ENCODE measurements at regions not wholly inside any gene's neighbourhood (a gene's known extent, or its start where the extent isn't known, plus 50 kb on each side); places are given as distances from the start of the nearest gene placed in this dataset.

DNA sequence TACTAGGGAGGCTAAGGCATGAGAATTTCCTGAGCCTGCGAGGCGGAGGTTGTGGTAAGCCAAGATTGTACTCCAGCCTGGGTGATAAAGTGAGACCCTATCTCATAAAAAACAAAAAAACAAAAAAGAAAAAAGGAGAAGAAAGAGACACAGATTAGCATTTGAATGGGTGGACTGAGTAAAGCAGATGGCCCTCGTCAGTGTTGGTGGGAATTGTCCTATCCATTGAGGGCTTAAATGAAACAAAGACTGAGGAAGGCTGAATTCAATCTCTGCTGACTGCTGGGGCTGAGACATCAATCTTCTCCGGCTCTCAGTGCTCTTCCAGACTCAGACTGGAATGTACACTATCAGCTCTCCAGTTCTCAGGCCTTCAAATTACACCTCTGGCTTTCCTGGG is 136.8 kb downstream of the SLC7A11 start:
- H3K4me3 ChIP-seq = no peak overlapping the region
- no peaks in the 10 kb centered on the region for H3K4me1 ChIP-seq
- TF ChIP-seq EP300 (IDR thresholded peaks at IDR 0.05) (no peak), POLR2AphosphoS5 (IDR thresholded peaks at IDR 0.05) (no peak), POLR2A (IDR thresholded peaks at IDR 0.05) (no peak)
- TF ChIP-seq, protein P1, sequence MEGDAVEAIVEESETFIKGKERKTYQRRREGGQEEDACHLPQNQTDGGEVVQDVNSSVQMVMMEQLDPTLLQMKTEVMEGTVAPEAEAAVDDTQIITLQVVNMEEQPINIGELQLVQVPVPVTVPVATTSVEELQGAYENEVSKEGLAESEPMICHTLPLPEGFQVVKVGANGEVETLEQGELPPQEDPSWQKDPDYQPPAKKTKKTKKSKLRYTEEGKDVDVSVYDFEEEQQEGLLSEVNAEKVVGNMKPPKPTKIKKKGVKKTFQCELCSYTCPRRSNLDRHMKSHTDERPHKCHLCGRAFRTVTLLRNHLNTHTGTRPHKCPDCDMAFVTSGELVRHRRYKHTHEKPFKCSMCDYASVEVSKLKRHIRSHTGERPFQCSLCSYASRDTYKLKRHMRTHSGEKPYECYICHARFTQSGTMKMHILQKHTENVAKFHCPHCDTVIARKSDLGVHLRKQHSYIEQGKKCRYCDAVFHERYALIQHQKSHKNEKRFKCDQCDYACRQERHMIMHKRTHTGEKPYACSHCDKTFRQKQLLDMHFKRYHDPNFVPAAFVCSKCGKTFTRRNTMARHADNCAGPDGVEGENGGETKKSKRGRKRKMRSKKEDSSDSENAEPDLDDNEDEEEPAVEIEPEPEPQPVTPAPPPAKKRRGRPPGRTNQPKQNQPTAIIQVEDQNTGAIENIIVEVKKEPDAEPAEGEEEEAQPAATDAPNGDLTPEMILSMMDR (IDR thresholded peaks at IDR 0.05) = no peak
- no peak overlapping the region for H3K27ac ChIP-seq
- no peaks in the 10 kb centered on the region for H3K36me3 ChIP-seq
- no peaks in the 10 kb centered on the region for H3K27me3 ChIP-seq
- WGBS = 93% methylated on average over 4 of the region's 4 CpGs
- DNase-seq (ENCODE audit: low spot score in 2 of 2) = no peak
- H3K9me3 ChIP-seq = no peaks in the 10 kb centered on the region

DNA sequence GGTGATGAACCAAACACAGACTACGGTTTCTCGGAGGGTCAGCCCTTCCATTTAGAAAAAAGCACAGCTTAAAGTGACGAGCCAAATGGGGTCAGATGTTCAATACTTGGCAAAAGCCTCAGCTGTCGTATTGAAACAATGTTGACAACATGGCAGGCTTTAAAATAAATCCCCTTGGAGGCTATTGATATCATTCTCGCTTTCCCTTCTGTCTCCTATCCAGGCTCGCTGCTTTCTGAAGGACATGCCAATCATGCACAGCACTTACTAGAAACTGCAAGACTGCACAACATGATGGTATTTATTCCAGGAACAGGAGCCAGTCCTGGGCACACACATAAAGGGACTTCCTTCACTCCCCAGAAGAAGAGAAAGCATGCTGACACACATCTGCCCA is 137.9 kb downstream of the SLC7A11 start:
- no peaks in the 10 kb centered on the region for H3K36me3 ChIP-seq
- no peak overlapping the region for H3K27ac ChIP-seq
- H3K27me3 ChIP-seq = no peaks in the 10 kb centered on the region
- no peak for DNase-seq (ENCODE audit: low spot score in 2 of 2)
- H3K4me3 ChIP-seq = no peak overlapping the region
- H3K9me3 ChIP-seq = no peaks in the 10 kb centered on the region
- TF ChIP-seq POLR2AphosphoS5 (IDR thresholded peaks at IDR 0.05) (no peak), POLR2A (IDR thresholded peaks at IDR 0.05) (no peak), EP300 (IDR thresholded peaks at IDR 0.05) (no peak)
- TF ChIP-seq, protein P1 (IDR thresholded peaks at IDR 0.05) = no peak
- WGBS = 71% methylated on average over 6 of the region's 6 CpGs
- H3K4me1 ChIP-seq = no peaks in the 10 kb centered on the region

DNA sequence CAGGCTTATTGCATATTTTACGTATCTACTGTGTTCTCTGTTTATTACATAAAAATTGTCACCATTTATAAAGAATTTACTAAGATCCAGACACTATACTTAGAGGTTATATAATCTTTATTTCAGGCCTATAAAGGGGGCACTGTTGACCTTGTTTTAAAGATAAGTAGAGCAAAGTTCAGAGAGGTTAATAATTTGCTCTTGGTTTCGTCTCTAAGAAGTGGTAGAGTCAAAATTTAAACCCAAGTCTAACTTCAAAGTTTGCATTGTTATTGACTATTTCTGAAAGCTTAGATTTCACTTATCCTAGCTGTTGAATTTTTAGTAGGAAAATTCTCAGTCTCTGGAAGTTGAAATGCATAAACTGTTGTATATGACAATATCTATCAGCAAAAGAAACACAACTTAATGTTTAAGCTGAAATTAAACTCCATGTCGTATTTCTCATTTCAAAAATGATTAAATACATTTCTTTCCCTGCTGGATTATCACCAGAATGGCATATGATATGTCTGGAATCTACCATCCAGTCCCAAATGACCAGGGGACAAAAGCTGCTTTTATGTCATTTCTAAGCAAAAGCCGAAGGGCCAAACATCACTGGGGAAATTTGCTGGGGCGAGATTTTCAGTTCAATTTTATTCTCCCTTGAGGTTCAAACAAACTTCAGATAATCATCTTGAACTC is 138.4 kb downstream of the SLC7A11 start:
- WGBS = 84% methylated on average over 5 of the region's 5 CpGs
- Histone ChIP-seq H3K9me3 (no peaks in the 10 kb centered on the region), H3K4me3 (no peak overlapping the region), H3K27me3 (no peaks in the 10 kb centered on the region), H3K27ac (no peak overlapping the region), H3K36me3 (no peaks in the 10 kb centered on the region), H3K4me1 (no peaks in the 10 kb centered on the region)
- TF ChIP-seq POLR2AphosphoS5 (IDR thresholded peaks at IDR 0.05) (no peak), POLR2A (IDR thresholded peaks at IDR 0.05) (no peak), EP300 (IDR thresholded peaks at IDR 0.05) (no peak)
- TF ChIP-seq, protein P1 (IDR thresholded peaks at IDR 0.05) = no peak
- no peak for DNase-seq (ENCODE audit: low spot score in 2 of 2)

DNA sequence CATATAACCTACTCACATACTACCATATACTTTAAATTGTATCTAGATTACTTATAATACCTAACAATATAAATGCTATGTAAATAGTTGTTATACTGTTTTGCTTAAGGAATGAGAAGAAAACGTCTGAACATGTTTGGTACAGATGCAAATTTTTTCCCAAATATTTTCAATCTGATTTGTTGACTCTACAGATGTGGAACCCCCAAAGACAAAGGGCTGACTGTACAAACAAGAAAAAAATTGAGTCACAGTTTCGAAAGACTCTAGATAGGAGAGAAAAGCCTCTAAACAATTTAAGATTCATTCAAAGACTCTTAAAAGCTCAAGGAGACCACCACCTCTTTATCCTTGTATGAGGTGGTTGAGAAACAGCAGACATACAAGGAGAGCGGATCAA is 142.8 kb downstream of the SLC7A11 start:
- TF ChIP-seq, protein P1 (IDR thresholded peaks at IDR 0.05) = no peak
- TF ChIP-seq POLR2A (IDR thresholded peaks at IDR 0.05) (no peak), EP300 (IDR thresholded peaks at IDR 0.05) (no peak), POLR2AphosphoS5 (IDR thresholded peaks at IDR 0.05) (no peak)
- Histone ChIP-seq H3K27ac (no peak overlapping the region), H3K9me3 (no peaks in the 10 kb centered on the region), H3K36me3 (no peaks in the 10 kb centered on the region), H3K4me1 (no peaks in the 10 kb centered on the region), H3K4me3 (no peak overlapping the region), H3K27me3 (no peaks in the 10 kb centered on the region)
- DNase-seq (ENCODE audit: low spot score in 2 of 2) = no peak
- WGBS = 57% methylated on average over 3 of the region's 3 CpGs

DNA sequence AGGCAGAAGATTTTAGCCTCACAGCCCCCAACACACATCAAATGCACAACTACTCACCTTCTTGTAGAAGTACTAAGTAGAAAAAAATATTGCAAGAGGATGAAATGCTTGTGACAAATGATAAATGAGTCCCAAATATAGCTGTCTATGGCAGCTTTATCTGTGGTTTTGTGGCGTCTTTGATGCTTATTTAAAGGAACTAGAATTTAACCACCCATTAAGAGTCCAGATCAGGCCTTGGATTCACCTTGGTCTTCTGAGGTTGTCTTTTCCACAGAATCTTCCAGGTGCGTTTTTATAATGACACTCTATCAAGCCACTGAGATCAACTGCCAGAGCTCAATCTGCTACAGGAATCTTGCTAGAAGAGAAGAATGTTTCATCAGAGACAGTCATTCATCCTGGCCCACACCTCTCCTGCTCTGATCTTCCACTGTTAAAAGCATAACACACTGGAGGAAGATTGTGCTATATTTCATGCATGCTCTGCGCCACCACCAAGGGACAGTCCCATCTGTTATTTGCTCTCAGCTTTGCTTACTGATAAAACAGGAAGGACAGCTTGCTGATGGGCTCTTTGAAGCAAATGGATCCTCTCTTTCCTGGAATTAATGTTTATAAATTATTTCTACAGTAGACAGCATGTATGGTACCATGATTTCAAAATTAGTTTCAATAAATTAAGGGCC is 144.1 kb downstream of the SLC7A11 start:
- Histone ChIP-seq H3K27ac (no peak overlapping the region), H3K4me3 (no peak overlapping the region), H3K4me1 (no peaks in the 10 kb centered on the region), H3K36me3 (no peaks in the 10 kb centered on the region), H3K9me3 (no peaks in the 10 kb centered on the region), H3K27me3 (no peaks in the 10 kb centered on the region)
- WGBS = 68% methylated on average over 3 of the region's 3 CpGs
- no peak for DNase-seq (ENCODE audit: low spot score in 2 of 2)
- TF ChIP-seq, protein P1 (IDR thresholded peaks at IDR 0.05) = no peak
- TF ChIP-seq POLR2AphosphoS5 (IDR thresholded peaks at IDR 0.05) (no peak), EP300 (IDR thresholded peaks at IDR 0.05) (no peak), POLR2A (IDR thresholded peaks at IDR 0.05) (no peak)

Measured in suprapubic skin (tissue), 4 donors.